Mesenchymal stem cell (in vitro differentiated cells and primary cell): ENCODE measurements at regions not wholly inside any gene's neighbourhood (a gene's known extent, or its start where the extent isn't known, plus 50 kb on each side); places are given as distances from the start of the nearest gene placed in this dataset.

Source experiments
- DNase-seq: peaks from one replicate; pipeline ENCODE4 v3.0.0-alpha.2; 2013
- H2AFZ ChIP-seq: one replicate; pipeline ENCODE4 v1.6.1; 2013; ENCODE audit warnings: low read depth, mild to moderate bottlenecking, control low read depth, inconsistent platforms, low read length, moderate library complexity
- H2AK5ac ChIP-seq: 2 replicates; pipeline ENCODE4 v1.6.1; 2013; ENCODE audit warnings: low read length, moderate library complexity, mild to moderate bottlenecking, inconsistent platforms; ENCODE audit not compliant: severe bottlenecking
- H2BK120ac ChIP-seq: one replicate; pipeline ENCODE4 v1.6.1; 2013; ENCODE audit warnings: low read depth, mild to moderate bottlenecking, inconsistent platforms, low read length, moderate library complexity
- H2BK12ac ChIP-seq, 2 experiments: one replicate each; pipeline ENCODE4 v1.6.1; 2013; ENCODE audit warnings: inconsistent platforms in 2 of 2, low read length in 2 of 2, mild to moderate bottlenecking in 2 of 2, moderate library complexity in 2 of 2, control low read depth in 1 of 2
- H2BK15ac ChIP-seq: one replicate; pipeline ENCODE4 v1.6.1; 2013; ENCODE audit warnings: mild to moderate bottlenecking, low read depth, inconsistent platforms; ENCODE audit not compliant: poor library complexity, severe bottlenecking
- H2BK5ac ChIP-seq: 2 replicates; pipeline ENCODE4 v1.6.1; 2013; ENCODE audit warnings: low read depth, mild to moderate bottlenecking, low read length, control low read depth, inconsistent platforms; ENCODE audit not compliant: poor library complexity, severe bottlenecking
- H3K14ac ChIP-seq, 2 experiments: one replicate each; pipeline ENCODE4 v1.6.1; 2013; ENCODE audit warnings: inconsistent platforms in 2 of 2, low read length in 2 of 2, control low read depth in 1 of 2, mild to moderate bottlenecking in 1 of 2, moderate library complexity in 1 of 2
- H3K18ac ChIP-seq, 2 experiments: one replicate each; pipeline ENCODE4 v1.6.1; 2013; ENCODE audit warnings: inconsistent platforms in 2 of 2, low read length in 2 of 2, control low read depth in 1 of 2, low read depth in 1 of 2, mild to moderate bottlenecking in 1 of 2
- H3K23ac ChIP-seq, 2 experiments: one replicate each; pipeline ENCODE4 v1.6.1; 2013; ENCODE audit warnings: inconsistent platforms in 2 of 2, low read length in 2 of 2, mild to moderate bottlenecking in 2 of 2, moderate library complexity in 2 of 2, control low read depth in 1 of 2
- H3K27ac ChIP-seq: 2 replicates; pipeline ENCODE4 v1.5.1; 2013; ENCODE audit warnings: mild to moderate bottlenecking, moderate library complexity, low read length, control low read depth, inconsistent platforms; ENCODE audit not compliant: poor library complexity, severe bottlenecking
- H3K27me3 ChIP-seq, 2 experiments: 2 replicates each; pipeline versions ENCODE4 v1.6.1 to v1.7.0; 2013; ENCODE audit warnings: low read length in 2 of 2, mild to moderate bottlenecking in 2 of 2, moderate library complexity in 2 of 2, control low read depth in 1 of 2, inconsistent platforms in 1 of 2; ENCODE audit not compliant: control insufficient read depth in 1 of 2, insufficient read depth in 1 of 2
- H3K36me3 ChIP-seq, 2 experiments: 2 replicates each; pipeline versions ENCODE4 v1.6.1 to v1.7.0; 2013; ENCODE audit warnings: low read length in 2 of 2, control low read depth in 1 of 2, inconsistent platforms in 1 of 2, low read depth in 1 of 2, mild to moderate bottlenecking in 1 of 2; ENCODE audit not compliant: insufficient read depth in 2 of 2, control insufficient read depth in 1 of 2
- H3K4ac ChIP-seq, 2 experiments: one replicate each; pipeline ENCODE4 v1.6.1; 2013; ENCODE audit warnings: inconsistent platforms in 2 of 2, low read length in 2 of 2, mild to moderate bottlenecking in 2 of 2, moderate library complexity in 2 of 2, control low read depth in 1 of 2, low read depth in 1 of 2
- H3K4me1 ChIP-seq: 2 replicates; pipeline ENCODE4 v1.6.1; 2013; ENCODE audit warnings: low read depth, low read length, control low read depth; ENCODE audit not compliant: control insufficient read depth, insufficient read depth
- H3K4me2 ChIP-seq: 2 replicates; pipeline ENCODE4 v1.6.1; 2013; ENCODE audit warnings: low read length, mild to moderate bottlenecking, inconsistent platforms; ENCODE audit not compliant: poor library complexity, severe bottlenecking
- H3K4me3 ChIP-seq, 2 experiments: 2 replicates each; pipeline versions ENCODE4 v1.5.1 to v1.7.0; 2013; ENCODE audit warnings: low read length in 2 of 2, mild to moderate bottlenecking in 2 of 2, control low read depth in 1 of 2, low read depth in 1 of 2; ENCODE audit not compliant: insufficient read depth in 1 of 2
- H3K79me1 ChIP-seq: replicated peaks from 2 replicates; pipeline ENCODE4 v1.6.1; 2013; ENCODE audit warnings: mild to moderate bottlenecking, control low read depth, low read length, inconsistent platforms; ENCODE audit not compliant: poor library complexity, severe bottlenecking
- H3K9ac ChIP-seq: 2 replicates; pipeline ENCODE4 v1.7.0; 2013; ENCODE audit warnings: mild to moderate bottlenecking, low read length, moderate library complexity
- H3K9me3 ChIP-seq: 2 replicates; pipeline ENCODE4 v1.7.0; 2013; ENCODE audit warnings: mild to moderate bottlenecking, low read length; ENCODE audit not compliant: control insufficient read depth
- H4K8ac ChIP-seq: one replicate; pipeline ENCODE4 v1.6.1; 2013; ENCODE audit warnings: inconsistent platforms, mild to moderate bottlenecking, low read length, moderate library complexity
- H4K91ac ChIP-seq: one replicate; pipeline ENCODE4 v1.6.1; 2013; ENCODE audit warnings: mild to moderate bottlenecking, low read length, inconsistent platforms
- WGBS: methylation state at CpG from one replicate; pipeline ENCODE4 v1.1.7; 2013; ENCODE audit warnings: mixed read lengths; 5-methylcytosine and 5-hydroxymethylcytosine counted together

DNA sequence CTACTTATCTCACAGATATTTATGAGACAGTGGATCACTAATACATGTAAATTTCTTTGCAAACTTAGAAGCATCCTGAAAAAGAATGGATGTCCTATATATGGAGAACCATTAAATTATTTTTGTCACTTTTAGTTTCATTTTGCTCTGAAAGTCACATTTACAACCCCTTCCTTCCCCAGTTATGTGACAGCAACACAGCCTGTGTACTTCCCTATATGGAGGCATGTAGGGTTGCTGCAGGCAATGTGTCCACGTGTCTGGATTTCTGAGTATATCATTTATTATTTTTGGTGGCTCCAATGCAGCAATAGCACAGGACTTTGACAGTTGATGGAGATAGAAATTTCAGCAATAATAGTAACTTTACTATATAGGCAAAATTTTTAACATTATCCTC, 156.4 kb downstream of the ST8SIA4 start:
- H2BK120ac ChIP-seq: no peak overlapping the region
- no CpG with 5 or more reads among the region's 1 CpG for WGBS
- H2BK15ac ChIP-seq: no peak overlapping the region
- no peaks in the 10 kb centered on the region for H3K79me1 ChIP-seq
- no peak overlapping the region for H2BK5ac ChIP-seq
- no peaks in the 10 kb centered on the region for H3K27me3 ChIP-seq
- H3K4me1 ChIP-seq: no peaks in the 10 kb centered on the region
- no peaks in the 10 kb centered on the region for H3K36me3 ChIP-seq
- H3K23ac ChIP-seq: no peak overlapping the region
- H2AFZ ChIP-seq: no peak overlapping the region
- H4K8ac ChIP-seq: no peak overlapping the region
- no peak overlapping the region for H3K4me3 ChIP-seq
- H3K4me2 ChIP-seq: no peak overlapping the region
- no peaks in the 10 kb centered on the region for H3K9me3 ChIP-seq
- no peak overlapping the region for H3K14ac ChIP-seq
- no peak overlapping the region for H3K4ac ChIP-seq
- no peak overlapping the region for H4K91ac ChIP-seq
- DNase-seq: no peak
- H3K18ac ChIP-seq: no peak overlapping the region
- H3K9ac ChIP-seq: no peak overlapping the region
- no peak overlapping the region for H2AK5ac ChIP-seq
- H2BK12ac ChIP-seq: no peak overlapping the region
- H3K27ac ChIP-seq: no peak overlapping the region

DNA sequence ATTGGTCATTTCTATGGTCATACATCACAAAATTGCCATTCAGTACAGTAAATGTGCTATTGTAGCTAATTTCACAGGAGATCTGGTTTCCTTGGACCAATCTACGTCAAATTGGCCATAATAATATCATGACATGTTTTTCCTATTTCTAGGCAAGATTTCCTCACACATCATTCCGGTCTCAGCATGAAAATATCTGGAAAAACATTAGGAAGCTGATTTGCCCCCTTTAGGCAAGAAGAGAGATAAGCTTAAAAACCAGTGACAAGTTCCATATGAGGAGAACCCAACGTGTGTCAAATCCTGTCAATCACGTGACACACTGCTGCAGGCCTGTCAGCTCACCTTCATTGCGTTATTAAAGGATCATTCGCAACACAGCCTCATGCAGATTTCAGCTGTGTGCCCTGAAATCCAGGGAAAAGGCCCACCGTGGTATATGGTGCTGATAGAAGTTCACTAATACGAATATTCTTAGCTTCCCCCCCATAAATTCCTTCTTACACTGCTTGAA, 153.3 kb downstream of the ST8SIA4 start:
- WGBS: 89% methylated on average over 8 of the region's 8 CpGs

DNA sequence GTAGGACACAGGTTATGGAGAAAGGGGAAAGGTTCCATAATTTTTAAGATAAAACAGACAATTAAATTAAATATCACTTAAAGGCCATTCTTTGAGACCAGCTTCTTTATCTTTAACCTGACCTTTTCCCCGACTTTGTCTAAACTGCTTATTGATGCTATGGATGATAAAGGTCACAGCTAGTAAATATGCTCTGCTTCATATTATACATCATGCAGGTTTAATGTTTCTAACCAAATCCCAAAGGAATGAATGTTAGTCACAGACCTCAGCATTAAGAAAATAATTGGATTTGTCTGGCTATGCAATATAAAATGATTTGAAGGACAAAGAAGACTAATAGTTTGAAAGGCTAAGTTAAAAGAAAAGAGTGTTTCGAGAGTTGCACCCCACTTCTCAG, 147.6 kb downstream of the ST8SIA4 start:
- no peak for DNase-seq
- no peak overlapping the region for H2BK15ac ChIP-seq
- no CpG with 5 or more reads among the region's 2 CpGs for WGBS
- no peak overlapping the region for H3K4me3 ChIP-seq
- H3K23ac ChIP-seq: no peak overlapping the region
- H3K18ac ChIP-seq: no peak overlapping the region
- H4K91ac ChIP-seq: no peak overlapping the region
- H2BK120ac ChIP-seq: no peak overlapping the region
- no peak overlapping the region for H3K27ac ChIP-seq
- H2AFZ ChIP-seq: no peak overlapping the region
- no peak overlapping the region for H2BK12ac ChIP-seq
- H3K14ac ChIP-seq: no peak overlapping the region
- no peaks in the 10 kb centered on the region for H3K36me3 ChIP-seq
- no peak overlapping the region for H3K9ac ChIP-seq
- H3K79me1 ChIP-seq: no peaks in the 10 kb centered on the region
- H3K27me3 ChIP-seq: no peaks in the 10 kb centered on the region
- H2BK5ac ChIP-seq: no peak overlapping the region
- H3K4me2 ChIP-seq: no peak overlapping the region
- H3K9me3 ChIP-seq: no peaks in the 10 kb centered on the region
- H2AK5ac ChIP-seq: no peak overlapping the region
- H4K8ac ChIP-seq: no peak overlapping the region
- H3K4ac ChIP-seq: no peak overlapping the region
- H3K4me1 ChIP-seq: no peaks in the 10 kb centered on the region

More for the DNA sequence above, 153.3 kb downstream of the ST8SIA4 start:
- Histone ChIP-seq H4K8ac (no peak overlapping the region), H2BK5ac (no peak overlapping the region), H2BK12ac (no peak overlapping the region), H3K79me1 (no peaks in the 10 kb centered on the region), H2AK5ac (no peak overlapping the region), H4K91ac (no peak overlapping the region), H3K4me3 (no peak overlapping the region), H3K27ac (no peak overlapping the region), H3K4me1 (no peaks in the 10 kb centered on the region), H2BK15ac (no peak overlapping the region), H3K9ac (no peak overlapping the region), H3K14ac (no peak overlapping the region), H3K27me3 (no peaks in the 10 kb centered on the region), H3K23ac (no peak overlapping the region), H3K4ac (no peak overlapping the region), H3K9me3 (no peaks in the 10 kb centered on the region), H2AFZ (no peak overlapping the region), H3K4me2 (no peak overlapping the region), H3K36me3 (no peaks in the 10 kb centered on the region), H3K18ac (no peak overlapping the region), H2BK120ac (no peak overlapping the region)
- DNase-seq: no peak
